MG63 (cell line): ENCODE measurements at regions not wholly inside any gene's neighbourhood (a gene's known extent, or its start where the extent isn't known, plus 50 kb on each side); places are given as distances from the start of the nearest gene placed in this dataset.
A peak's percentile ranks its signal among the peaks of the same experiment; 100 is the strongest.
"Not testable (repeated sequence)": the region's sequence is repeated elsewhere in the genome, so short reads cannot be mapped to it uniquely, and the experiment has no call there.

Experiments
- DNase-seq: peaks from one replicate; pipeline ENCODE4 v3.0.0-alpha.2; 2020
- H3K27me3 ChIP-seq: fragments of 250-450 bp; sonication (Bioruptor Pico); 2 replicates; pipeline ENCODE4 v1.5.1; 2020; ENCODE audit warnings: mild to moderate bottlenecking, moderate library complexity
- H3K36me3 ChIP-seq: fragments of 250-450 bp; sonication (Bioruptor Pico); 2 replicates; pipeline ENCODE4 v1.5.1; 2020; ENCODE audit warnings: mild to moderate bottlenecking, moderate library complexity
- H3K4me3 ChIP-seq: fragments of 250-450 bp; sonication (Bioruptor Pico); 2 replicates; pipeline ENCODE4 v1.5.1; 2020; ENCODE audit warnings: mild to moderate bottlenecking, moderate library complexity
- H3K9me3 ChIP-seq: fragments of 250-450 bp; sonication (Bioruptor Pico); 2 replicates; pipeline ENCODE4 v1.5.1; 2020; ENCODE audit warnings: mild to moderate bottlenecking, moderate library complexity

DNA sequence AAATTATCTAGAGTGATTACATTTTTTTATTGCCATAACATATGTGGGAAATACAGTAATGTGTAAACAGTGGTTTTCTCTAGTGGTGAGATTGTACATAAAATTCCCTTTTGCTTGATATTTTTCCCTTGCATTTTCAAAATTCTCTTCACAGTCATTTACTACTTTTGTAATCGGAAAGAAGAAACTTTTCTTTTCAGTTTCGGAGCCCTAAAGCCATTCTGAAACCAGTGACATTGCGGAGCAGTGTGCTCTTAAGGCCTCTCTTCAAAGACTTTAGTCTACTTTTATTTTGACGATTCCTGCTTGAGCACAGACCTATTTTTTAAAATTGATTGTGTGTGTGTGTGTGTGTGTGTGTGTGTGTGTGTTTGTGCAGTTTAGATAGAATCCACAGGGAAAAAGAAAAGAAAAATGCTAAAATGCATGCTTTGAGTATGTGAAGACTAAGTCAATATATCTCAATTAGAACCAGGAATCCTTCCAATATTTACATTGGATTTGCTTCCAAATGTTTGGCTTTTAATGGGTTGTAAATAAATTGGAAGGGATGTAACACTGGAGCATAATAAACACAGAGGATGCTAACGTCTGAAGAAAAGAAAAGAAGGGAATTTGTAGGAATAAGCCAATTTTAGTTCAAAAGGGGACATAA is 357.4 kb downstream of the RND3 start:
- no peak overlapping the region for H3K4me3 ChIP-seq
- no peaks in the 10 kb centered on the region for H3K36me3 ChIP-seq
- no peaks in the 10 kb centered on the region for H3K9me3 ChIP-seq
- DNase-seq, result no peak
- no peaks in the 10 kb centered on the region for H3K27me3 ChIP-seq

DNA sequence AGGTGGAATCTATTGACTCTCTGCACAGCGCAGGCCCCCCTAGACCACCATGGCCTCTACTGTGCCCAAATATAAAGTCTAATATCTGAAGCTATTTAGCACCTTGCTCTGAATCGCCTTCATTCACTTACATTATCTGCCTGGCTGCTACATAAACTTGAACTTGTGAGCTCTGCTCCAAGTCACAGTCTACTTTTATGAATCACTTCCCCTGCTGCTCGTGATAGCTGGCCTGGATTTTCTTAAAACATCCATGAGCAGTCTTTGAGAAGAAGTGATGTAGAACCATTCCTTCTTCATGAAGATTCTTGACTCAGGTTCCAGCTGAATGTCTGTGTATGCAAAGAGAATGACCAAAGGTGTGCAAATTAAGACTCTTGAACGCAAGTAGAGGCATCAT is 359.5 kb downstream of the RND3 start:
- H3K36me3 ChIP-seq, result no peaks in the 10 kb centered on the region
- no peak for DNase-seq
- H3K4me3 ChIP-seq, result no peak overlapping the region
- H3K27me3 ChIP-seq, result no peaks in the 10 kb centered on the region
- H3K9me3 ChIP-seq, result no peaks in the 10 kb centered on the region

DNA sequence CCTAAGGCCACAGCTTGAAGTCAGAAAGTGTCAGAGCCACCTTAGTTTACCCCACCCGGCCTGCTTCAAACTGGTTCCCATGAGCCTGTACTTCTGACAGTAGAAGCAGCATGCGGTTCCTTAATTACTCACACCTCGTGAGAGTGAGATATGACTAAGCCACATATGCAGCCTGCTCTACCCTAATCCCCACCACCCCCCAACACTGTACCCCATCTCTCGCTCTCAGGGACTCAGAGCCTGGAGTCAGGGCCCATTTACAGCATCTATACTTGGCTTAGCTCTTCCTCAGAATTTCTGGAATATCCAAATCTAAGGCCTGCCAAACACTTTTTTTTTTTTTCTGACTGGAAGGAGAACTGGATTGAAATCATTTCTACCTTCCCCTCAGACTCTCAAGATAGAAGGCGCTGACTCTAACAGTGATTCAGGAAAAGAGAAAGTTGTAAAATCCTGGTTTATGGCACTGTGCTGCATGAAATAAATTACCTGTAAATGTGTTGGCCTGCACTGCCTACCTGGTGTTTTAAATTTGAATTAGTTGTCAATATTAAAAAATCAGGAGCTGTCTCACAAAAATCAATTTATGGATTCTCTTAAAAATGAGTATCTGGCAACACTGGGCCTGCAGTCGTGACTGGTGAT is 360.0 kb downstream of the RND3 start:
- Histone ChIP-seq H3K36me3 (no peaks in the 10 kb centered on the region), H3K9me3 (no peaks in the 10 kb centered on the region), H3K27me3 (no peaks in the 10 kb centered on the region), H3K4me3 (no peak overlapping the region)
- no peak for DNase-seq

DNA sequence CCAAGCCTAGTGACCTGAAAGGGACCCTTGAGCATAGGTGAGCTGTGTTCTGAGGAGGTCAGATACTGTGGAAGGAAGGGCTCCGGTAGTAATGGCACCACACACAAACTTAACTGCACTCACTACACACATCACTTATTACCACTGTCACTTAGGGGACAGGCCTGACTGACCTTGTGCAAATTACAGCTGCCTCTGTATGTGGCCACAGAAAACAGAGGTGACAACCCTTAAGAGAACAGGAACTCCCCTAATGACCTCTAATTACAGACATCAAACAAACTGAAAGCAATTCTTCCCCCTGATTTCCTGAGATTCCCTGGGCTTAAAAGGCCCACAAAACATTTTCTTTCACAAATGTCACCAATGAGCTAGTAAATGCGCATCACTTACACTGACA is 360.6 kb downstream of the RND3 start:
- no peaks in the 10 kb centered on the region for H3K9me3 ChIP-seq
- H3K36me3 ChIP-seq, result no peaks in the 10 kb centered on the region
- no peak for DNase-seq
- no peak overlapping the region for H3K4me3 ChIP-seq
- no peaks in the 10 kb centered on the region for H3K27me3 ChIP-seq

DNA sequence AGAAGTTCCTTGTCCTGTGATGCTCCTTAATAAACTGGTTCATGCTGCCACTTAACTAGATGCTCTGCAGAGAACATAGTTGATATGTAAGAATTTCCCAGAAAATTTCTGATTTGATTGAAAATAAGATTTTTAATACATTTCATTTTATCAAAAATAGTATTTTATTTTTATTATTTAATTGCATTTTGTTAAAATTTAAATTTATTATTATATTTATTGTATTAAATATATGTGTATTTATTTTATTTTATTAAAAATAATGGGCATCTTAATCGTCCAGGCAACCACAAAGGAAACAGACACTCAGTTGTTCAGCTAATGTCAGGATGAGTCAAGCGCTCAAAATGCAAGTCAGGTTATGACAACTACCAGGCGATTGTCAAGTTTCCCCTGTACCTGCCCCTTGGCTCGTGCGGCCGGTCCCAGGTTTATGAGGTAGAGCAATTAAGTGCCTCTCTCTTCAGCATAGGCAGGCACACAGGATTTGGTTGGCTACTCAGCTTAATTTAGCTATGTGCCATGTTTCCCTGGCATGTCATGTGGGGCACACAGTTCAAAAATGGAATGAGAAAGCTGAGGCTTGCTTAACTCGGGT is 361.2 kb downstream of the RND3 start:
- H3K9me3 ChIP-seq, result no peaks in the 10 kb centered on the region
- no peaks in the 10 kb centered on the region for H3K36me3 ChIP-seq
- no peak overlapping the region for H3K4me3 ChIP-seq
- DNase-seq, result no peak
- no peaks in the 10 kb centered on the region for H3K27me3 ChIP-seq

DNA sequence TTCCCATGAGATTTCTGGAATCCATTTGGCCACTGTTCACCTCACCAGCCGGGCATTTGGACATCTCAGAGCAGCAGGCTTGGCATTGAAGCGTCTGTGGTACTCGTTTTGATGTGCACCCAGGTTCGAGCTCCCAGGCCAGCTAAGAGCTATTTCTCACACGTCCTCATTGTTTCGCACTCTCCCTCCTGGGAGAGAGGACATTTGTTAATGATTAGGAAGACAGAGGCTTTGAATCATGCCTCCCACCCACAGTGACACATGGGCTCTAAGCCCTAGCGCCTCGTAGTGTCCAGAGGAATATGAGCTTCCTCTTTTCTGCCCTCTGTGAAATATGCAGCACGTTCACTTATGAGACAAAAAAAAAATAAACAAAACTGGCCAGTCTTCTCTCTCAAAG is 361.8 kb downstream of the RND3 start:
- Histone ChIP-seq H3K27me3 (no peaks in the 10 kb centered on the region), H3K4me3 (no peak overlapping the region)

DNA sequence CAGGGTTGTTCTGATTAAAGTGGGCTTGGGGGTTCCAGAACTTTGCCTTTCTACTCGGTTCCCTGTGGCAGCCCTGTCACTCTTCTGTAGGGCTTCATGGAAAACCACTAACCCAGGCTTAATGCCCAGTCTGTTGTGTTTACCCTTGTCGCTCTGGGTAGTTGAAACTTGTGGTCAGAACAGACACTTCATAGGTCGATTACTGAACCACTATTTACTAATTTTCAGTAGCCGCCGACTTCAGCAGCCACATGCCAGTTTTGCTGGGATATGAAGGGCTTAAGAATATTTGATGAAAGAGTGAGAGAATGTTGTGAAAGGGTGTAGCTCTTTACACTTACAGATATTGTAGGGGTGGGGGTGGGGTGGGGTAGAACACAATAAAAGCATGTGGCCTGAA is 362.3 kb downstream of the RND3 start:
- H3K4me3 ChIP-seq, result no peak overlapping the region
- H3K27me3 ChIP-seq, result no peaks in the 10 kb centered on the region
- no peaks in the 10 kb centered on the region for H3K36me3 ChIP-seq
- no peak for DNase-seq
- H3K9me3 ChIP-seq, result no peaks in the 10 kb centered on the region

More for the DNA sequence above, 361.8 kb downstream of the RND3 start:
- DNase-seq, result peak; percentile 78
- Histone ChIP-seq H3K9me3 (no peaks in the 10 kb centered on the region), H3K36me3 (no peaks in the 10 kb centered on the region)

DNA sequence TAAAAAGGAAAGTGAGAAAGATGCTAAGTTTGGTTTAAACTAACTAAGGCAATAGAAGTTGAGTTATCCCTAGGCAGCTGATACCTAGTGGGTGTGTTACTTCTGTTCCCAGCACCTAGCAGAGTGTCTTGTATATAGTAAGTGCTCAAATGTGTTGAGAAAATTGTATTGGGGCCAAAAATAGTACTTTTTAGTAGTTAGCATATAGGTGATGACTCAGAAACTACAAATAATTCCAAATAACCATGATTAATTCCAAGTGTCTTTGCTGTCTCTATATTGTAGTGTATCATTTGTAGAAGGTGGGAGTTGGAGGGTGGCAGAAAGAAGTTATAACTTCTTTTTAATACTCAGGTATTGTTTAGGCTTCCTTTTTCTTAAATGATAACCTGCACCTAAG is 362.7 kb downstream of the RND3 start:
- no peak for DNase-seq
- H3K27me3 ChIP-seq, result no peaks in the 10 kb centered on the region
- no peak overlapping the region for H3K4me3 ChIP-seq
- H3K9me3 ChIP-seq, result no peaks in the 10 kb centered on the region
- no peaks in the 10 kb centered on the region for H3K36me3 ChIP-seq

DNA sequence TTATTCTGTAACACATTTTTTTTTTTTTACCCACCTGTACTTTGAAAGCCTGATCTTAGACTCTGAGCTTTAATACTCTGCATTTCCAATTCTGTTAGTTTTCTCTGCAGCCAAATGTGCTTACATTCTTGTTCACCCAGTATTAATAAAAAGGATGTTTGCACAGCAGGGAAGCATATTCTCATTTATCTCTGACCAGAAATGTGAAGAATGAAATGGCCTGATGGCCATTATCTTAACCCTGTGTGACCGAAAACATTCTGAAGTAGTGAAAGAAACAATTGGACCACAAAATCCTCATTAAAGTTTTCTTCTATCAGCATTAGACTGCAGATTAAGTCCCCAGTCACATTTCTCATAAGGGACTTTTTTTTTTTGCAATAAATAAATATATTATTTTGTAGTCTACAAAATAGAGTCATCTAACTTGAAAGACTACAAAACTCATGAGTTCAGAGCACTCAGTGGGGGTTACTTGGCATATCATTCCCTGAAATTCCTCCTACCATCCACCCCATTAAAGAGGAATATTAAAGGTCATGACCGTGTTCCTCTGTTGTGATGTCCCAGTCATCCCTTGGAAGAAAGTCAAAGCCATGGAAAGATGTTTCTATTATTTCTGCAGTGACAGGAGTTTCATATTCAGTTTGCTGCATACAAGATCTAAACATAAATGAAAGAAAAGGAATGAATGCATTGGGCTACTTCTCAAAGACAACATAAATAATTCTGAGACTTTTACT is 364.4 kb downstream of the RND3 start:
- Histone ChIP-seq H3K9me3 (no peaks in the 10 kb centered on the region), H3K27me3 (no peaks in the 10 kb centered on the region), H3K4me3 (no peak overlapping the region), H3K36me3 (no peaks in the 10 kb centered on the region)
- no peak for DNase-seq

DNA sequence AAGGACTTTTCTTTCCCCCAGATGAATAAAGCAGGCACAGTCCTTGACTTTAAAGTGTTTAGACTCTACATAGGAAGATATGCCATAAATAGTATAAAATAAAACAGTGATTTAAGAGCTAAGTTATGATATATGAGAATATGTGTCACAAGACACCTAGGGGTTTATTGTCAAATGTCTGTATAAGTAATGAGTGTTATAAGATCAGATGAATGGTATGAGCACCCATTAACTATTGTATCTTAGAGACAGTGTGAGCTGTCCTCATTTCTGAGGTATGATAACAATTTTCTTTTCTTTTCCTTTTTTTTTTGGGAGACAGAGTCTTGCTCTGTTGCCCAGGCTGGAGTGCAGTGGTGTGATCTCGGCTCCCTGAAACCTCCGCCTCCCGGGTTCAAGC is 365.3 kb downstream of the RND3 start:
- Histone ChIP-seq H3K4me3 (no peak overlapping the region), H3K36me3 (no peaks in the 10 kb centered on the region), H3K27me3 (no peaks in the 10 kb centered on the region), H3K9me3 (no peaks in the 10 kb centered on the region)
- no peak for DNase-seq

DNA sequence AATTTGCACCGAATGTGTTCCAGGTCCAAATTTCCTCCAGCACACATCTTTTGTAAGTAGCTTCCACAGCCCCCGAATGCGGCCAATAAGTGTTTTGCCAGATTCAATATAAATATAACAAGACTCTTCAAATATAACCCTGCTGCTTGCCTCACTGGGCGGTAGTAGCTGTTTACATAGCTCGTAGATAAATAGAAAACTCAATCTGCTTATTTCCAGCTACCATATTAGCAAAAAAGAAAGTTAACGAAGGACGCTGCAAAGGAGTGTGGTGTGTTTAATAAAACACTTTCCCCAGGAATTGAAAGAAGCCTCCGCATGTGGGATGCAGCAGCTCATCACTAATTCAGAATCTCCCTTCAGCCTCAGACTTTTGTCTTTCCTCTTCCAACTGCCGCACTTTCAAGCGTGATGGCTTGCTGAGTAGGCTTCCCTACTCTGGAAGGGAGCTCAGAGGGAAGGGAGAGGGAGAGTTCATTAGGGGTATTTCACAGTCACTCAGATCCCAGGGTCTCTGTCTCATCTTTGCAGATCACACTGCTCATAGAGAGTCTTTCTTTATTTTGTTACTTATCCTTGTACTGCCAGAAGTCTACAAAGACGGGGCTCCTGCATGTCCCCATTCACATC is 367.0 kb downstream of the RND3 start:
- Histone ChIP-seq H3K9me3 (no peaks in the 10 kb centered on the region), H3K36me3 (no peaks in the 10 kb centered on the region), H3K27me3 (no peaks in the 10 kb centered on the region), H3K4me3 (no peak overlapping the region)
- no peak for DNase-seq

DNA sequence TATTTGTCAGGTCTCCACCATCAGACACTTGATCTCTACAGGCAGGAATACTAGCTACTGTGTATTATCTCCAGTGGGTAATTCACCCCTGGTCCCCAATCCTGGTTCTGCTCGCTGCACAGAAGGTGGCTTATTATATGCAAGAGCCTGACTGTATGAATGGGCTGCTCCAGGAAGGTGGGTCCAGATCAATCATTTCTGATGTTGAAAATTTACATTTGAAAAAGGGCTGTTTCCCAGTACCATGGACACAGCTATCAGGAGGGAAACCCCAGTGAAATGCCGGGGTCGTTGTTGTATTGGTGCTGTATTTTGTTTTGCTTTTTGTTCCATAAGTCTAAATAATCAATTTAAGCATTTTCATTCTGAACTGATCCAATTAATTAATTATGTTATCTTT is 367.6 kb downstream of the RND3 start:
- no peak overlapping the region for H3K4me3 ChIP-seq
- no peaks in the 10 kb centered on the region for H3K36me3 ChIP-seq

DNA sequence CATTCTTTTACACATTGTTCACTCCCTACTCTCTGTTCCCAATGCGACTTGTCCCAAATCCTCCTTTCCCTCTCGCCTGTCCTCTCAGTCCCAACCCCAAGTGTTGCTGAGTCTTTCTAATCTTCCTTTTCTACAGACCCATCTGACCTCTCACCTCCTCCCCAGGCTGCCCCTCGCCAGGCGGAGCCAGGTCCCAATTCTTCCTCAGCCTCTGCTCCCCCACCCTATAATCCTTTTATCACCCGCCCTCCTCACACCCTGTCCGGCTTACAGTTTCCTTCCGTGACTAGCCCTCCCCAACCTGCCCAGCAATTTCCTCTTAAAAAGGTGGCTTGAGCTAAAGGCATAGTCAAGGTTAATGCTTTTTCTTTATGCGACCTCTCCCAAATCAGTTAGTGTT is 373.4 kb downstream of the RND3 start:
- DNase-seq, H3K27me3 ChIP-seq, H3K9me3 ChIP-seq, H3K4me3 ChIP-seq, H3K36me3 ChIP-seq: not testable (repeated sequence)

More for the DNA sequence above, 367.6 kb downstream of the RND3 start:
- H3K27me3 ChIP-seq, result no peaks in the 10 kb centered on the region
- H3K9me3 ChIP-seq, result no peaks in the 10 kb centered on the region
- no peak for DNase-seq

DNA sequence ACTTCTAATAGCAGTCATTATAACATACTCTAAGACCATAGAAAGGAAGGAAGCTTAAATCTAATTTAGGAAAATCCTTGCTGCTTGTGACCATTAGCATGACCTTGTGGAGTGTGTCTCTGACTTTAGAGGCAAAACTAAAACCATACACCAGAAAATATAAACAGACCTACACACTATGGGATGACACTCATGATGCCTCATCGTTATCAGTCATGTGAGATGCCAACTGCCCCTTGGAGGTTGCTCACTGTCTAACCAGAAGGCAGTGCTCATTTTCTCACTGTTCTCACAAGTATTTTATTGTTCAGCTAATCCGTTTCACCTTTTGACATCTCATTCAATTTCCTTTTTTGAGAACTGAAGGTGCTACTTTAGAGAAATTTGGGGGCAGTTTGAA is 376.9 kb downstream of the RND3 start:
- Histone ChIP-seq H3K27me3 (no peaks in the 10 kb centered on the region), H3K9me3 (no peaks in the 10 kb centered on the region), H3K36me3 (no peaks in the 10 kb centered on the region), H3K4me3 (no peak overlapping the region)
- peak; percentile 31 for DNase-seq

DNA sequence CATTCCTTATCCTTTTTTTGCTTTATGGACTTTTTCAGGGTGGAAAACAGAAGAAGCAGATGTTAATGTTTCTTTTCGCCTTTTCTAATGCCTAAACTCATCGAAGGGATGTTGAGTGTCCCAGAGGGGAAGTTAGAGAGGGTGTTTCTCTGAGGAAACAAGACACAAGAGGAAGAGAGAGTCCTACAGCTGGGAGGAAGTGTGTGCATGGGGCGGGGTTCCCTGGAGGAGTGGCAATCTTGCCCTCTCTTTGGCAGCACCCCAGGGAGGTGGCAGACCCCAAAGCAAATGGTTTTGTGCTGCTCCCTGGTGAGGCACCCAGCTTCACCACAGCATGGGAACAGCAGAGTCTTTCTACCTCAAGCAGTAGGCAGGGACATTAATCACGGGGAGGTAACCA is 377.6 kb downstream of the RND3 start:
- Histone ChIP-seq H3K36me3 (no peaks in the 10 kb centered on the region), H3K4me3 (no peak overlapping the region), H3K9me3 (peaks cover 3% of the 10 kb centered on the region; the same call in 1 of the 2 replicates), H3K27me3 (no peaks in the 10 kb centered on the region)
- DNase-seq, result no peak

DNA sequence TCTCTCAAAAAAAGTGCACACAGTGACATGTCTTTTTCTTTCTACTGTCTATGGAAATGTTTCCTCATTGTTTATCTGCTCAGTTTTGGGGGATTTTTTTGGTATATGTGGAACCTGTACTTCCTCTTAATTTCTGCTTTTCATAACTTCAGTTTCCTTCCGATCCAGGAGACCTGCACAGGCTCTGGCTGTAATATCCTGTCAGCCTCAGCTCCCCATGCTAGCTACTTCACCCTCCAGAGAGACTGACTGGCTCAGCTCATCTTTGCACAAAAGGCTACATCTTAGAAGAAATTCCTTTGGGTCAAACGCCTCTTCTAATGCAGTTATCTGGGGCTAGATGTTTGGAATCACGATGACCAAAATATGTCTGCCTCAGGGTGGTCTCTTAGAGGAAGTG is 378.4 kb downstream of the RND3 start:
- H3K4me3 ChIP-seq, result no peak overlapping the region
- DNase-seq, result no peak
- no peaks in the 10 kb centered on the region for H3K27me3 ChIP-seq
- H3K9me3 ChIP-seq, result peaks cover 3% of the 10 kb centered on the region; the same call in 1 of the 2 replicates
- H3K36me3 ChIP-seq, result no peaks in the 10 kb centered on the region

DNA sequence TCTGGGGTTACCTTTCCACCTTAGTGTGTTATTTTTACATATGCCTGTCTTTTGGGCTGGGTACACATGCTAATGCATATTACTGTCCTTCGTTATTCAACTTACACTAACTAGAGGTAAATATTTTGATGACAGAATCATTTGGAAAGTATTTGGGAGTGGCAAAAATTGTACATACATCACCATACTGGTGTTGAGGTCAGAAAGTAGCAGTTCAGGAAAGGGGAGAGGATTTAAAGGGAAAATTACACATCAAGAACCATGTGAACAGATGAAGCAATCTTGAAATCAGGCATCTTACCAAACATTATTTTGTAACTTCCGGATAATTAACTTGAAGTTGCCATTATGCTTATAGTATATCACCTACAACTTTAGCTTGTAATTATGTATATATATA is 379.7 kb downstream of the RND3 start:
- no peaks in the 10 kb centered on the region for H3K27me3 ChIP-seq
- DNase-seq, result no peak
- H3K36me3 ChIP-seq, result no peaks in the 10 kb centered on the region
- H3K9me3 ChIP-seq, result peaks cover 3% of the 10 kb centered on the region; the same call in 1 of the 2 replicates
- no peak overlapping the region for H3K4me3 ChIP-seq
